GM21717 (cell line): ENCODE measurements at regions not wholly inside any gene's neighbourhood (a gene's known extent, or its start where the extent isn't known, plus 50 kb on each side); places are given as distances from the start of the nearest gene placed in this dataset.
"Not testable (repeated sequence)": the region's sequence is repeated elsewhere in the genome, so short reads cannot be mapped to it uniquely, and the experiment has no call there.

Experiments used
- ATAC-seq: cut with Tn5 transposase; IDR thresholded peaks from one replicate; pipeline ENCODE4 v1.9.1; 2021; ENCODE audit warnings: mild to moderate bottlenecking, moderate library complexity; ENCODE audit not compliant: unreplicated experiment

DNA sequence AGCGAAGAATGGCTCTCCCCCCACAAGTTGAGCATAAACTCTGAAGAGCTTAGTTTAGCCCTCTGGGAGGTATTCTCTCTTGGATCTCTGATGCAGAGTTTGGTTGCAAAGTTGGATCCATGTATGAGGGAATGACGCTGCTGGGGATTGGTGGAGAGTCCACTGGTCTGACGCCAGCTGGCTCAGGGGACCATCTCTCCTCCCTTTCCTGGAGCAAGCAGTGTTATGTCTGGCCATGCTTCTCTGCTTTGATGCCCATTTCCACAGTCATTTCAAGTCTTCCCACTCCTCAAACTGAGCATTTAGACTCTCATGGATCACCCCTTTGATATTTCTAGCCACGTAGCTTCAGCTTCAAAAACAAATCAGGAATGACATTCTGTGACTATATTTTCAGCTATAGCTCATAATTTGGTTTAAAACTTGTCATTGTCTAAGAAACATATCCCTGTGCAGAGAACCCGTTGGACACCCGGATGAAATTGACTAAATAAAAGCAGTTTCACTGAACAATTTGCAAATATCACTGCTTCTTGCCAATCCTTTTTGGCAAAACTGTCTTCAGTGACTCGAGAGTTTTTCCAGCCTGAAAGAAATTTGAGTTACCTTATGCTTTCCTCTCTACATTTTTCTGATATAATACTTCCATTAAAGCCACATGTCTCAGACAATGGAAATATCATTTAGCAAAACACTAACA lies 193.4 kb upstream of the CDH11 start:
- no peak for ATAC-seq

DNA sequence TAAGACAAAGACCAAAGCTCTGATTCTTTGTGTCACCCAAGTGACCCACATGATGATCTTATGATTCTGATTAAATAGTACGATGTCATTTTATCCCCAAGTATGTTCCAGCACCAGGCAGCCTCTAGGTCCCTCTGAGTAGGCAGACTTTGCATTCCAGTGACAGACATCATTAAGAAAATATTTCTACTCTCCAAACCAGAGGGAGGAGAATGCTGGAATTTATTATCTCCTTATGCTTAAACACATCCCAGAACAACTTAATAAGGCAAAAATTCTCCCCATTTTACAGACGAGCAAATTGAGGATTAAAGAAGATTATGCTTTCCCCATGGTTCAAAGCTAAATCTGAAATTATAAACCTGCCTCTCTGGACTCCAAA lies 192.8 kb upstream of the CDH11 start:
- no peak for ATAC-seq

DNA sequence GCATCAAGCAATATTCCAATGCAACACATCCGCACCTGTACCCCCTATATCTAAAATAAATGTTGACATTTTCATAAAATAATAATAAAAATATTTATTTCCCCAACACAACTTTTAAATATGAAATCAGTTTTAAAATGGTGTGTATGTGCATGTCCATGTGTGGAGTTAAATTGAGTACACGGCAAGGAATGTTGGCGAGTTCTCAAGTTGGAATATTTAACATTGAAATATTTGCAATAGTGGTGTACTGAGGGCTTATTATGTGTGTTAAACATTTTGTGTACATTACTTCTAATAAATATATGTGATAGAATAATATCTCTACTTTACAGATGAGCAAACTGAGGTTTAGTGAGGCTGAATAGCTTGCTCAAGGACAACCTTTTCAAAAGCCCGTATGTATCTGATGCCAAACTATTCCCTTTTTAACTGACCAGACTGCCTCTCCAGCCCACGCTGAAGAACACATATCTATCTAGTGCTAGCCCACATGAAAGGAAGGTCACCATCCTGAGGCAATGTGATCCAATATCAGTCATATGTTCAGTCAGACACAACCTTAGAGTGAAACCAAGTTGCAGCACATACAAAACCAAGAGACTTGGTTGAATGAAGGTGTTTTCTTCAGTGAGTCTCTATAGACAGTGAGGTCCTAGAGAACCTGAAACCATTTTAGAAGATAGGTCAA lies 192.2 kb upstream of the CDH11 start:
- ATAC-seq = no peak

DNA sequence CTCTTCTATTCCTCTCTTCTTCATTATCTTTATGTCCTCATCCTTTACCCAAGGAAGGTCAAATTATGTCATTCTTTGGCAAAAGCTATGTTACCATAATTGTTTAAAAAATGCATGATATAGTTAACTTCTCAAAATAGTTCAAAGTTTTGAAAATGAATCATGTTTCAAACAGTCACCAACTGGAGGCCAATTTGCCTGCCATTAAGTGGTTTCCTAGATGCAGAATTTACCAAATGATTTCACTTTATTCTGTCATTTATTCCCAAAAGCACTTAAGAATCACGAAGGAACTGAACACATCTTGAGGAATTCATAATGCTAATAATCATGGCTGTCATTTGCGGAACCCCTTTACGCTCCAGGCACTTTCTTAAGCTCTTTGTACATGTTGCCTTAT lies 190.9 kb upstream of the CDH11 start:
- no peak for ATAC-seq

DNA sequence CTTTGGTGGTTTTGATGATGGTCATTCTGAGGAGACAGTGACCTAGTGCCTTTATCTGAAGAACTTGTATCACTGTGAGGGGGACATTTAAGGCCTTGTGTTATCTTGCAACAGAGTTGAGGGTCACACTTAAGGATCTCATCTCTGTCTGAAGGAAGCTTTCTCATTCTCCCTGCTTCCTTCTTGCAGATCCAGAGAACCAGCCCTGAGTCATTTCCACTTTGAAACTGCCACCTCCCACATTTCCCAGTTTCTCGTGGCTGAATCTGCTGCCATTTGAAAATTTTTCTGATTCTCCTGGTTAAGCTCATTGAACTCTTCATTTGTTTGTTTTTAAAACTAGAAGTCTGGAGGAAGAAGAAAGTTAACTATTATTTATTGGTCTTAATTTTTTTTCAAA lies 190.2 kb upstream of the CDH11 start:
- ATAC-seq = no peak

DNA sequence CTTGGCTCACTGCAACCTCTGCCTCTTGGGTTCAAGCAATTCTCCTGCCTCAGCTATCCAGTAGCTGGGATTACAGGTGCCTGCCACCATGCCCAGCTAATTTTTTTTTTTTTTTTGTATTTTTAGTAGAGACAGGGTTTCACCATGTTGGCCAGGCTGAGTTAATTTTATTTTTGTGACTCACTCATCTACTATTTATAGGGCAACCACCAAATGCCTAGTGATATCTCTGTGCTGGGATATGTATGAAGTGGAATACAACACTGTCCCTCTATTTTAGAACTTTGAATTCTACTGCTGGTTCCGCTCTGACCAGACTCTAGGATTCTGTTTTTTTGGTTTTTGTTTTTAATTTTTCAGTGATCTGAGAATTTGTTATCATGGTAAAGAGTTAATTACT lies 188.6 kb upstream of the CDH11 start:
- ATAC-seq = not testable (repeated sequence)

DNA sequence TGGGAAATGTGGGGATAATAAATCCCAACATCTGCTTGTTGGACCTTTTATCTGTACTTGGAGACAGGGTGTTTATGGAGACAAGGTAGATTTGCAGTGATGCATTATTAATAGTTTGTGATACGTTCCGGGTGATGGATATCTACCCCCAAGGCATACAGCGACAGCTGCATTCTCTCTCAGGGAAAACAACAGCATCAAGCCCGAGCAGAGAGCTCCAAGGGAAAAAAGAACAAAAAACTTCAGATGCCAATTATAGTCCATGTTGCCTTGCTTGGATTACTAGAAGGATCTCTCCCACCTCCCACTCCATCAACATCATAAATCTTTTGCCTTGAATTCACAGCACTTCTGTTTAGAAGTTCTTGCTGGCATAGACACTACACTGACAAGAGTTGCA lies 187.5 kb upstream of the CDH11 start:
- ATAC-seq = no peak

DNA sequence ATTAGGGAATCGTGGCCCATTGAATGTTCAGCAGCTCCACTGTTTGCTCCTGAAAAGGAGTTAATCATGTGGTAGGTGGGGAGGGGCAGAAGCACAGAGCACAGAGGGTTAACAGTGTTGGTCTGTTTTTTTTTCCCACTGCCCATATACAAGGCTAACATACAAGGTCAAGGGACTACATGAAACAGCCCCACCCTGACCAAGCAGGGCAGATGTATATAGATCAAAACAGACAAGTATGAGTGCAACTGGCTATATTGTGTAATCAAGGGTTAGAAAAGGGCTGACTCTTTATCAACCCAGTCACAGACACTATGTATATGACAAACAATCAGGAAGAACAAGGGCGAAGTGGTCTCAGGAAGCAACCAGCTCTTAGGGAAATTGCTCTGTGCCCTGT lies 186.6 kb upstream of the CDH11 start:
- ATAC-seq = no peak

DNA sequence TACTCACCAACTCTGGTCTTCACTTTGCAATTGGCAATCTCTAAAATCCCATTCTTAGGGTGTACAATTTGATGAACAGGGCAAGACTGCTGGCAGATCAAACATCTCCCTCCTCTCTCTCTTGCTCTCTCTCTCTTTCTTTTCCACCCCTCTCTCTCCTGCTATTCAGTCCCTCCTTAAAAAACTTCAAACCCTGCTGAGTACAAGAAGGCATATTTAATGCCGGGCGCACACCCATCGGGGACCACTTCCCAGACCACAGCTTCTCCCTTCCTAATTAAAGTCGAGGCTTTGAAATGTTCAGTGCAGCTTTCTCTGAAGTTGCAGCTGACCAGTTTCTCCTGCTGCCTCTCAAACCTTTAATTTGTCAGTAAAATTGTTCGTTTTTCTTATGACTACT lies 185.4 kb upstream of the CDH11 start:
- ATAC-seq = no peak

DNA sequence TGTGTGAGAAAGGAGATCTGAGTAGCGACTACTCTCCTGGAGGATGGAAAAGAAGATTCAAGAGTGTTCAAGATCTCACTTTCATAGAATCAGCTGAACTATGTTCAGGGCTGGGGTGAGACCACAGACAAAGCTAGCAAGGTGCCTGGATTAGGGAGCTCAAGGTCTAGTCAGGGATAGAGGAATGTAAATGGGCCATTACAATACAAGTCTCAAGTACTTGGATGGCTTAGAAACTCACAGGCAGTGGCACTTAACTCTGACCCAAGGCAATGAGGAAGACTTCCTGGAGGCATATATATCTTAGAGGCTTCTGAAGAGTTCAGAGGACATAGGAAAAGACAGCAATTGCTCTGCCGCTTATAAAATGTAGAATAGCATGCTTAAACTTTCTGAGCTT lies 184.9 kb upstream of the CDH11 start:
- no peak for ATAC-seq

DNA sequence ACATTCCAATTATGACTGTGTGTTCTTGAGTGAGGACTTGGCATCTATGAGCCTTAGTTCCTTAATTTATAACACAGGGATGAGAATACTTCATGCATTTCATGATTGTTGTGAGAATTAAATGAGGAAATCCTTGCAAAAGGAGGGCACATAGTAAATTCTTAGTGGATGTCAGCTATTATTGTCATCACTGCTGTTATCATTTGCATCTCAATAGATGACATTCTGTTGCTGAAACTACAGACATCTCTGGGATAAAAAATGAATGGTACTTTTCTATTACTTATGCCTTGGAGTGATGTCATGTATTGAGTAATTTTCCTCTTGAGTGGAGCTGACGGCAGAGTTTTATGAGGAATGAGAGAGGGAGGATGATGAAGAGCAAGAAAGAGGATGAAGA lies 184.4 kb upstream of the CDH11 start:
- no peak for ATAC-seq

DNA sequence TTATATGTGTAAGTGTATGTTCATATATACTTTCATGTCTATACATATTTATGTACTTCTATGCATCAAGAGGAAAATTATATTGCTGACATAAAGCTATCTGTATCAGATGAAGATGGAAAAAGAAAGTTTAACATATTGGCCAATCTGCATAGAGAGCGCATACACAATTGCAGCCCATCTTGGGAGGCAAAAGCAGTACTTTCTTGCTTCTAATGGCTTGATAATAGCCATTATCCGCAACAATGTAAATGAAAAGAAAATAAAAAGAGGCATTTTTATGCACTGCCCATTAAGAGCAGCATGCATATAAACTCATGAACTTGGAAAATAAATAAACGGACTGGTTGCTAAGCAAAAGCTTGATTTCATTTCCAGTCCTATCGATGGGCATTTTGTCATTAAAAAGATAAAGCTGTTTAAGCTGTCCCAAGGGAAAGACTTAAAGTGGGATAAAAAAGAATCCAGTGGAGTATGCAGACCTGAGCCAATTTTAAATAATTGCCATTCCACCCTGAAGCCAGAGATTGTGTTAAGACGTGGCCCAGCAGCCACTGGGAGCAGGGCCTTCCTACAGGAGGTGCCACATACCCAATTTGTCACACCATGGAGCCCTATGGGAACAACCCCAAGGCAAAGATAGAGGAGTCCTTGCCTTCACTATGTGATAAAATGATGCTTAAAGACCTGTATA lies 183.6 kb upstream of the CDH11 start:
- no peak for ATAC-seq

DNA sequence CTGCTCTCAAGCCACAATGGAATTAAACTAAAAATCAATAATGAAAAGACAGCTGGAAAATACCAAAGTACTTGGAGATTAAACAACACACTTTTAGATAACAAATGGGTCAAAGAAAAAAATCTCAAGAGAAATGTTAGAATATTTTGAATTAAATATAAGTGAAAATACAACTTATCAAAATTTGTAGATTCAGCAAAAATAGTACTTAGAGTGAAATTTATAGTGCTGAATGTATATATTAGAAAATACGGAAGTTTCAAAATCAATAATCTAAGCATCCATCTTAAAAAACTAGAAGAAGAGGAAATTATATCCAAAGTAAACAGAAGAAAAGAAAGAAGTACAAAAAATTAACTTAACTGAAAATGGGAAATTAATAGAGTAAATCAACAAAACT lies 179.2 kb upstream of the CDH11 start:
- no peak for ATAC-seq

DNA sequence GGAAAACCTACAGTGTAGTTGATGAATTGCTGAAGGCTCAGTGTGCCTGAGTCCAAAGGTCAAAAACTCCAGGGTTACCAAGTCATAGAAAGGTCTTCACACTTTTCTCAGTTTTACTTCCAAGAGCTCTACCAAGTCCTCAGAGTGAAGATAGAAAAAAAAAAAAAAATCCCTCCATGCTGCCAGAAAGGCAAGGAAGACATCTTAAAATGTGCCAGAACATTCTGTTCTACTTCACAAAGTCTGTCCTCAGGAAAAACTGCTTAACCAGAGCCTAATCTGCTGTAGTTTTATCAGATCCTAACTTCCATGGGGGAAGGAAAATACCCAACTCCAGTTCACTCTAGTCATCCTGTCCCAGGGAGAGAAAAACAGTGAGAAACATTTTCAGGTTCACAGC lies 175.6 kb upstream of the CDH11 start:
- ATAC-seq = no peak

DNA sequence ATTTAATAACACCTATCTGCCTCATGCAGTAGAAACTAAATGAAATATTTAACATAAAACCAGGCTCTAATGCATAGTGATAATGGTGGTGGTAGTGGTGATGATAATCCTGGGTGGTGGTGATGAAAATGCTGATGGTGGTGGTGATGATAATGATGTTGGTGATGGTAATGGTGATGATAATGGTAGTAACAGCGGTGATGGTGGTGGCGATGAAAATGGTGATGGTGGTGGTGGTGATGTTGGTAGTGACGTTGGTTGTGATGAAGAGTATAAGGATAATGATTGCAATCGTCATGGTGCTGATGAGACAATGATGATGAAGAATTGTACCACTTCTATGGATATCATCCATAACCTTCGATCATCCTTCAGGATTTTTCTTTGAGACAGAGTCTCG lies 173.7 kb upstream of the CDH11 start:
- ATAC-seq = no peak

DNA sequence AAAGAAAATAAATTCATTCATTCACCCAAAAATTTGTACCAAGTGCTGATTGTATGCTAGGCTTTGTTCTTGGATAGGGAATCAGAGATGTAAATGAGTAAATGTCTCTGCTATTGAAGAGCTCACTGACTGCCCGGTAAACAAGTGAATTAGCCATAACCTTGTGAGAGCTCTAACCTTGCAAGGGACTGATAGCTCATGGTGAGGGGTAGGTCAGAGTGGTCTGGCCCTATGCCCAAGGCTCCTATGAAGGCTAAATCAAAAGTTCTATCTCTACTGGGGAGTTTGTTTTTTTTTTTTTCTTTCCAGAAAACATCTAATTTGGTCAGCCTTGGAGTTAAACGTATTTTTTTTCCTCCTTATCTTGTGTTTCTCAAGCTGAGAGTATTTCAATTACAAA lies 172.8 kb upstream of the CDH11 start:
- ATAC-seq = no peak

DNA sequence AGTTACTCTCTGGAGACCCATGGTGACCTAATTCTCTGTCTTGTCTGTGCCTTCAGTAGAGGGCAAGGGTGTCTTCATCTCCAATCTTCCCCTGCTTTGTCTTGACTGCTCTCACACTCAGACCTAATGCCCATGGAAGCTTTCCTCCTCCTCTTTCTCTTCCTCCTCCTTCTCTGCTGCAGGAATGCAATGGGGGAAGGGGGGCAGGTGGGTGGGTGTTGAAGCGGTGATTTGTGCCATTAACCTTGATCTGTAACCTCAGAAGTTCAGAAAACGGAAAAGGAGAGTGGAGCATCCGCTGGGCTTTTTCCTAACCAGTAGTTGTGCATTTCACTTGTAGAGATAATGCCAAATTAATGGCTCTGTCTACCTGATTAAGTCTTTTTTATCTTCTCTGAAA lies 172.3 kb upstream of the CDH11 start:
- no peak for ATAC-seq

DNA sequence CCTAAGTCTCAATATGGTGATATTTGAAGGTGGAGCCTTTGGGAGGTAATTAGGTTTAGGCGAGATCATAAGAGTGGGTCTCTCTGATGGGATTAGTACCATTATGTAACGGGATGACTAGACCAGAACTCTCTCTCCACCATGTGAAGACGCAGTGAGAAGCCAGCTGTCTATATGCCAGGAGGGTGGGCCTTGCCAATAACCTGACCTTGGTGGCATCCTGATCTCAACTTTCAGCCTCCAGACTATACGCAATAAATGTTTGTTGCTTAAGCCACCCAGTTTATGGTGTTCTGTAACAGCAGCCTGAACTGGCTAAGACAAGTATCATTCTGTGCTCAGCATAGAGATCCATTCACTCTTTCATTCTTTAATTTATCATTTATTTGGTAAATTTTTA lies 167.2 kb upstream of the CDH11 start:
- no peak for ATAC-seq

DNA sequence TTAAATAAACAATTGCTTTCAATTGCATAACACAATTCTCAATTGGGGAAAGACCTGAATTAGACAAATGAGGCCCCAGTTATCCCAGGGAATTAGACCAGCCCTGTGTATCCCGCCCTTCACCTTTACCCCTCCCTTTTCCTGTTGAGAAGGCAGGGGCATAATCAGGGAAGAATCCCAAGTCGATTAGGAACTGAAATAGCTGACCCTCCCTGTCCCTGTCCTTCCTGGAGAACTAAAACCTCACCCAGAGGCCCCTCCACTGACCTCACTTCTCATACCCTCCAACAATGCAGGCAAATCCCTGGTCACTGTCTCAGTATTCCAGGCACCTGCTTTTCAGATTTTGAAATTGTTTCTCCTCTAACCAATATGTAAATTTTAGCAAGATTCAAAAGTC lies 165.4 kb upstream of the CDH11 start:
- no peak for ATAC-seq

DNA sequence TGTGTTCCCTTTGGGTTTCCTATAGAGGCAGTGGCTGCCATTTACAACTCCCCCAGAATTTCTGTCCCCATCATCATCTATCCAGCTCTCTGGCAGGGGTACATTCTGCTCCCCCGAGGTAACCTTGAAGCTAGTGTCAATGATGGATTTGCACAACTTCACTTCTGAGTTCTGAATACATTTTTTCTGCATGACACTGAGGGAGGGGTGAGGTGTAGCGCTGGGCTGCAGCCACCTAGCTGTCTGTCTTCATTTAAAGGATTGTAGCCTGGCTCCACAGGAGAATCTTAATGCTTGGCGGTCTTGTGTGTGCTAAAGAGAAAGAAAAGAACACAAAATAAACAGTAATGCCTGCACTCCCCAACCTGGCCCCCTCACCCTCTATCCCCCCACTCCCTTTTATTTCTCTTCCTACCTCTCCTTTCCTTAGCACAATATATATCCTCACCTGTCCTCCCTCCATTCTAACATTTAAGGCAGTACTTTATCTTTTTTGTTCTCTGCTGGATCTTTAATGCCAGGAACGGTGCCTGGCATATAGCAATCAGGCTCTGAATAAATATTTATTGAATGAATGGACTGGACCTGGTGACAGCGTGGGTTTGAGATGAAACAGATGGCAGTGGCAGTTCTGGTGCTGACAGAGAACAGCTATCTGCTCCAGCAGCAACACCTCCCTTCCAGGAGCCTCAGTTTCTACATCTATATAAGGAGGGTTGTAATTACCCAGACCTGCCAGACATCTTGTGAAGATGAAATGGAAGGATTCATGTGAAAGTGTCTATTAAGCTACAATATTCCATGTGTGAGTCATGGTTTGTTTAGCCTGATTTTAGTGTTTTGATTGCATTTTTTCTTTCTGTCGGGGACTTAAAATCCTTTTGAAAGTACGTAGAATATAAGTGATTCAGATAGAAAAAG lies 163.5 kb upstream of the CDH11 start:
- ATAC-seq = no peak

DNA sequence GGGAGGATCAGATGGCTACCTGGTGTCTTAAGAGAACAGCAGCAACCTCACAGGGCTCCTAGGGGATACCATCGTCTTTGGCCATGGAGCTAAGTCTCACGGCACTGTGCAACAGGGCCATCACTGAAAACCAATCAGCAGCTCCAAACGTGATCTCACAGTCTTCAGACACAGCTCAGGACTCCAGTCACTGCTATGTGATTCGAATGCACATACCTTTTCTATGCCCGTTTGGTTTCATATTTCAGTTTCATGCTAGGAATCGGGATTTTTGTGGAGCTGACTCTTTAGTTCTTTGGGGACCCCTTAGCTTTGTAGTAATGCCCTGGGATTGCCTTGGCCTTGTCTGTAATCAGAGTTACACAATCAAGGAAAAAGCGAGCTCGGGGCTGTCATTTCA lies 162.8 kb upstream of the CDH11 start:
- ATAC-seq = no peak
